DOHH2 (cell line): ENCODE measurements at regions not wholly inside any gene's neighbourhood (a gene's known extent, or its start where the extent isn't known, plus 50 kb on each side); places are given as distances from the start of the nearest gene placed in this dataset.

Experiments used
- CTCF ChIP-seq: fragments of 200-600 bp; sonication (generic); IDR thresholded peaks from one replicate; pipeline ENCODE4 v1.5.1; 2014; ENCODE audit warnings: antibody characterized with exemption, mild to moderate bottlenecking, low read depth, low read length; ENCODE audit not compliant: poor library complexity, severe bottlenecking
- EZH2phosphoT487 ChIP-seq: fragments of 200-600 bp; sonication (generic); IDR thresholded peaks from 2 replicates; pipeline ENCODE4 v1.6.1; 2017; ENCODE audit warnings: borderline replicate concordance, mild to moderate bottlenecking, antibody characterized with exemption, low read length, moderate library complexity, mixed read lengths

- TF ChIP-seq CTCF, result no peak
- no peak for TF ChIP-seq EZH2phosphoT487
Measured at GRCh38 chr3:153094386-153094785, 67.6 kb upstream of the RAP2B start.
